Stomach (tissue), 8 donors: ENCODE measurements at regions not wholly inside any gene's neighbourhood (a gene's known extent, or its start where the extent isn't known, plus 50 kb on each side); places are given as distances from the start of the nearest gene placed in this dataset.

Source experiments
- DNase-seq, 2 donors: peaks; one replicate each; pipeline versions ENCODE4 v3.0.0 to v3.0.0-alpha.2; 2013 to 2019
- H3K27ac ChIP-seq, 5 donors: fragments of 200-600 bp in 4 of 5; sonication (generic) in 4 of 5; one replicate each; pipeline ENCODE4 v1.5.1; 2013 to 2019; ENCODE audit warnings: mild to moderate bottlenecking in 1 of 5, moderate library complexity in 1 of 5
- H3K27me3 ChIP-seq, 3 donors: fragments of 200-600 bp; sonication (generic); one replicate each; pipeline ENCODE4 v1.5.1; 2017 to 2019; ENCODE audit warnings: mixed run types in 1 of 3
- H3K36me3 ChIP-seq, 4 donors: fragments of 200-600 bp; sonication (generic); 1 replicate in 3 of 4; 2 replicates in 1 of 4; pipeline ENCODE4 v1.5.1; 2016 to 2019
- H3K4me1 ChIP-seq, 4 donors: fragments of 200-600 bp; sonication (generic); one replicate each; pipeline ENCODE4 v1.5.1; 2016 to 2019
- H3K4me3 ChIP-seq, 4 donors: fragments of 200-600 bp; sonication (generic) in 3 of 4; one replicate each; pipeline ENCODE4 v1.5.1; 2016 to 2019; ENCODE audit warnings: mild to moderate bottlenecking in 1 of 4
- H3K9me3 ChIP-seq, 4 donors: fragments of 200-600 bp; sonication (generic); one replicate each; pipeline ENCODE4 v1.5.1; 2016 to 2019
- CTCF ChIP-seq, 7 experiments: fragments of 450-650 bp in 4 of 7; fragments of 200-600 bp in 3 of 7; sonication (generic) in 3 of 7; IDR thresholded peaks; one replicate each; pipeline ENCODE4 v1.5.1; 2016 to 2019; ENCODE audit warnings: antibody characterized with exemption in 7 of 7, control low read depth in 2 of 7, mild to moderate bottlenecking in 1 of 7
- EP300 ChIP-seq: sonication (generic); formaldehyde crosslinking; IDR thresholded peaks from one replicate; pipeline ENCODE4 v1.6.1; 2017; ENCODE audit warnings: antibody characterized with exemption
- POLR2A ChIP-seq, 4 donors: fragments of 450-650 bp; IDR thresholded peaks; one replicate each; pipeline ENCODE4 v1.6.1; 2016; ENCODE audit warnings: antibody characterized with exemption in 4 of 4, control low read depth in 2 of 4, mild to moderate bottlenecking in 1 of 4, moderate library complexity in 1 of 4
- POLR2AphosphoS5 ChIP-seq, 3 donors: sonication (generic); formaldehyde crosslinking; IDR thresholded peaks; one replicate each; pipeline ENCODE4 v1.6.1; 2016; ENCODE audit warnings: antibody characterized with exemption in 3 of 3
- WGBS, 5 donors: extraction: QIAGEN DNeasy Blood & Tissue Kit in 3 of 5; methylation state at CpG; one replicate each; pipeline versions ENCODE4 v1.1.5 to v1.1.7; 2013 to 2018; 5-methylcytosine and 5-hydroxymethylcytosine counted together
- intact Hi-C: fragments of 100-400 bp; cut with DNase I; formaldehyde crosslinking; loops from one replicate; pipeline ENCODE4 v1.15.1; 2023; ENCODE audit warnings: low total_unique reads
- donor health status: healthy with polysubstance abuse.
- donor health status: Bipolar disorder and iron deficiency.
- donor health status: healthy.

- TF ChIP-seq POLR2AphosphoS5 (IDR thresholded peaks at IDR 0.05) (no peak), CTCF (IDR thresholded peaks at IDR 0.05) (no peak), POLR2A (IDR thresholded peaks at IDR 0.05) (no peak), EP300 (no peak)
- Histone ChIP-seq H3K27ac (no peak overlapping the region), H3K27me3 (no peaks in the 10 kb centered on the region), H3K36me3 (no peaks in the 10 kb centered on the region), H3K4me1 (no peaks in the 10 kb centered on the region), H3K9me3 (no peaks in the 10 kb centered on the region), H3K4me3 (no peak overlapping the region)
- DNase-seq, result no peak
- 51 to 68% (median 59%) methylated on average over 1 of the region's 1 CpG for WGBS, 5 donors
- intact Hi-C loops, result no loop called here
Observed at GRCh38 chr13:34201050-34201913, 383.3 kb downstream of the RFC3 start.

GRCh38 chr13:34207334-34207733, 389.4 kb downstream of the RFC3 start:
- peaks cover 0 to 11% (median 0%) of the 10 kb centered on the region in 4 donors for H3K4me1 ChIP-seq
- no peaks in the 10 kb centered on the region for H3K36me3 ChIP-seq
- intact Hi-C loops, result no loop called here
- 40 to 71% (median 55%) methylated on average over 4 of the region's 4 CpGs for WGBS, 5 donors
- no peak overlapping the region for H3K27ac ChIP-seq
- TF ChIP-seq POLR2AphosphoS5 (IDR thresholded peaks at IDR 0.05) (peak in 1 of 3 donors; percentile 33), POLR2A (IDR thresholded peaks at IDR 0.05) (no peak)
- peak in 1 of 2 donors; percentile 47 for DNase-seq
- no peak overlapping the region for H3K4me3 ChIP-seq
- H3K27me3 ChIP-seq, result no peaks in the 10 kb centered on the region
- H3K9me3 ChIP-seq, result no peaks in the 10 kb centered on the region

GRCh38 chr13:34207872-34208271, 389.9 kb downstream of the RFC3 start:
- intact Hi-C loops, result no loop called here
- H3K27ac ChIP-seq, result no peak overlapping the region
- TF ChIP-seq EP300 (no peak), POLR2A (IDR thresholded peaks at IDR 0.05) (no peak), CTCF (IDR thresholded peaks at IDR 0.05) (no peak), POLR2AphosphoS5 (IDR thresholded peaks at IDR 0.05) (no peak)
- no peaks in the 10 kb centered on the region for H3K27me3 ChIP-seq
- 65 to 80% (median 76%) methylated on average over 4 of the region's 4 CpGs for WGBS, 5 donors
- no peaks in the 10 kb centered on the region for H3K9me3 ChIP-seq
- DNase-seq, result no peak
- H3K4me1 ChIP-seq, result peaks cover 0 to 11% (median 0%) of the 10 kb centered on the region in 4 donors
- H3K4me3 ChIP-seq, result no peak overlapping the region
- H3K36me3 ChIP-seq, result no peaks in the 10 kb centered on the region

GRCh38 chr13:34208336-34208735, 390.4 kb downstream of the RFC3 start:
- H3K27me3 ChIP-seq, result no peaks in the 10 kb centered on the region
- no peak for DNase-seq
- no peaks in the 10 kb centered on the region for H3K36me3 ChIP-seq
- no peak overlapping the region for H3K4me3 ChIP-seq
- H3K9me3 ChIP-seq, result no peaks in the 10 kb centered on the region
- H3K27ac ChIP-seq, result no peak overlapping the region
- intact Hi-C loops, result no loop called here
- TF ChIP-seq POLR2A (IDR thresholded peaks at IDR 0.05) (no peak), POLR2AphosphoS5 (IDR thresholded peaks at IDR 0.05) (no peak), EP300 (no peak), CTCF (IDR thresholded peaks at IDR 0.05) (no peak)
- peaks cover 0 to 11% (median 0%) of the 10 kb centered on the region in 4 donors for H3K4me1 ChIP-seq
- 82 to 100% (median 94%) methylated on average over 1 of the region's 1 CpG for WGBS, 5 donors

- intact Hi-C loops, result no loop called here
- H3K9me3 ChIP-seq, result no peaks in the 10 kb centered on the region
- H3K27ac ChIP-seq, result no peak overlapping the region
- WGBS, 5 donors, result 88 to 95% (median 91%) methylated on average over 1 of the region's 1 CpG
- TF ChIP-seq CTCF (IDR thresholded peaks at IDR 0.05) (no peak), EP300 (no peak), POLR2A (IDR thresholded peaks at IDR 0.05) (no peak), POLR2AphosphoS5 (IDR thresholded peaks at IDR 0.05) (no peak)
- no peak overlapping the region for H3K4me3 ChIP-seq
- H3K4me1 ChIP-seq, result peaks cover 0 to 11% (median 0%) of the 10 kb centered on the region in 4 donors
- H3K36me3 ChIP-seq, result no peaks in the 10 kb centered on the region
- H3K27me3 ChIP-seq, result no peaks in the 10 kb centered on the region
- DNase-seq, result no peak
Observed at GRCh38 chr13:34210341-34210740, 392.4 kb downstream of the RFC3 start.
